ENCODE measurements at regions not wholly inside any gene's neighbourhood (a gene's known extent, or its start where the extent isn't known, plus 50 kb on each side); places are given as distances from the start of the nearest gene placed in this dataset.
A peak's percentile ranks its signal among the peaks of the same experiment; 100 is the strongest.

- WGBS: 57% methylated on average over 2 of the region's 3 CpGs
- peak; percentile 36 for DNase-seq
- no peaks in the 10 kb centered on the region for H3K4me1 ChIP-seq (ENCODE audit: control insufficient read depth, insufficient read depth, low read depth, low read length)
- H3K9me3 ChIP-seq (ENCODE audit: control insufficient read depth, low read length): peaks cover 13% of the 10 kb centered on the region
- H3K18ac ChIP-seq (ENCODE audit: low read depth in 1 of 2, low read length in 2 of 2): no peak overlapping the region
- no peak overlapping the region for H3K23ac ChIP-seq (ENCODE audit: low read length in 2 of 2)
- H3K4me2 ChIP-seq (ENCODE audit: low read length, poor library complexity, severe bottlenecking): no peak overlapping the region
- H2BK12ac ChIP-seq (ENCODE audit: low read length in 2 of 2): no peak overlapping the region
- H3K14ac ChIP-seq (ENCODE audit: low read length in 2 of 2): no peak overlapping the region
- H3K4me3 ChIP-seq (ENCODE audit: insufficient read depth in 1 of 2, low read depth in 1 of 2, low read length in 2 of 2): no peak overlapping the region
- no peak overlapping the region for H4K8ac ChIP-seq (ENCODE audit: low read length)
- no peak overlapping the region for H2AFZ ChIP-seq (ENCODE audit: low read depth, low read length)
- H3K27me3 ChIP-seq (ENCODE audit: control insufficient read depth in 1 of 2, insufficient read depth in 1 of 2, low read length in 2 of 2): no peaks in the 10 kb centered on the region
- no peak overlapping the region for H3K27ac ChIP-seq (ENCODE audit: low read length, poor library complexity, severe bottlenecking)
- no peak overlapping the region for H2AK5ac ChIP-seq (ENCODE audit: low read length, severe bottlenecking)
- H3K4ac ChIP-seq (ENCODE audit: low read depth in 1 of 2, low read length in 2 of 2): no peak overlapping the region
- H2BK15ac ChIP-seq (ENCODE audit: low read depth, poor library complexity, severe bottlenecking): no peak overlapping the region
- H2BK5ac ChIP-seq (ENCODE audit: low read depth, low read length, poor library complexity, severe bottlenecking): no peak overlapping the region
- no peak overlapping the region for H3K9ac ChIP-seq (ENCODE audit: low read length)
- H4K91ac ChIP-seq (ENCODE audit: low read length): no peak overlapping the region
- no peak overlapping the region for H2BK120ac ChIP-seq (ENCODE audit: low read depth, low read length)
- H3K79me1 ChIP-seq (replicated peaks; ENCODE audit: low read length, poor library complexity, severe bottlenecking): no peaks in the 10 kb centered on the region
- H3K36me3 ChIP-seq (ENCODE audit: control insufficient read depth in 1 of 2, insufficient read depth in 2 of 2, low read depth in 1 of 2, low read length in 2 of 2): no peaks in the 10 kb centered on the region
These were observed 777.6 kb downstream of the PLOD2 start for GRCh38 chr3:145383416-145383815.

- WGBS: 50% methylated on average over 2 of the region's 2 CpGs
- no peak overlapping the region for H4K91ac ChIP-seq (ENCODE audit: low read length)
- no peaks in the 10 kb centered on the region for H3K79me1 ChIP-seq (replicated peaks; ENCODE audit: low read length, poor library complexity, severe bottlenecking)
- no peaks in the 10 kb centered on the region for H3K4me1 ChIP-seq (ENCODE audit: control insufficient read depth, insufficient read depth, low read depth, low read length)
- H3K23ac ChIP-seq (ENCODE audit: low read length in 2 of 2): no peak overlapping the region
- H3K9ac ChIP-seq (ENCODE audit: low read length): no peak overlapping the region
- H4K8ac ChIP-seq (ENCODE audit: low read length): no peak overlapping the region
- H3K18ac ChIP-seq (ENCODE audit: low read depth in 1 of 2, low read length in 2 of 2): no peak overlapping the region
- no peak overlapping the region for H3K27ac ChIP-seq (ENCODE audit: low read length, poor library complexity, severe bottlenecking)
- no peak overlapping the region for H2AK5ac ChIP-seq (ENCODE audit: low read length, severe bottlenecking)
- no peak overlapping the region for H2BK120ac ChIP-seq (ENCODE audit: low read depth, low read length)
- H3K27me3 ChIP-seq (ENCODE audit: control insufficient read depth in 1 of 2, insufficient read depth in 1 of 2, low read length in 2 of 2): no peaks in the 10 kb centered on the region
- H3K4me3 ChIP-seq (ENCODE audit: insufficient read depth in 1 of 2, low read depth in 1 of 2, low read length in 2 of 2): no peak overlapping the region
- no peak overlapping the region for H3K4ac ChIP-seq (ENCODE audit: low read depth in 1 of 2, low read length in 2 of 2)
- no peak overlapping the region for H3K4me2 ChIP-seq (ENCODE audit: low read length, poor library complexity, severe bottlenecking)
- H3K36me3 ChIP-seq (ENCODE audit: control insufficient read depth in 1 of 2, insufficient read depth in 2 of 2, low read depth in 1 of 2, low read length in 2 of 2): no peaks in the 10 kb centered on the region
- no peak overlapping the region for H2BK12ac ChIP-seq (ENCODE audit: low read length in 2 of 2)
- peaks cover 17% of the 10 kb centered on the region for H3K9me3 ChIP-seq (ENCODE audit: control insufficient read depth, low read length)
- no peak overlapping the region for H2BK15ac ChIP-seq (ENCODE audit: low read depth, poor library complexity, severe bottlenecking)
- no peak for DNase-seq
- no peak overlapping the region for H2AFZ ChIP-seq (ENCODE audit: low read depth, low read length)
- H2BK5ac ChIP-seq (ENCODE audit: low read depth, low read length, poor library complexity, severe bottlenecking): no peak overlapping the region
- H3K14ac ChIP-seq (ENCODE audit: low read length in 2 of 2): no peak overlapping the region
These were observed 776.7 kb downstream of the PLOD2 start for GRCh38 chr3:145384307-145384706.

- H2BK5ac ChIP-seq (ENCODE audit: low read depth, low read length, poor library complexity, severe bottlenecking): no peak overlapping the region
- H3K4me1 ChIP-seq (ENCODE audit: control insufficient read depth, insufficient read depth, low read depth, low read length): no peaks in the 10 kb centered on the region
- H3K79me1 ChIP-seq (replicated peaks; ENCODE audit: low read length, poor library complexity, severe bottlenecking): no peaks in the 10 kb centered on the region
- no peak overlapping the region for H2BK120ac ChIP-seq (ENCODE audit: low read depth, low read length)
- peaks cover 17% of the 10 kb centered on the region for H3K9me3 ChIP-seq (ENCODE audit: control insufficient read depth, low read length)
- H4K8ac ChIP-seq (ENCODE audit: low read length): no peak overlapping the region
- H3K4ac ChIP-seq (ENCODE audit: low read depth in 1 of 2, low read length in 2 of 2): no peak overlapping the region
- no peaks in the 10 kb centered on the region for H3K27me3 ChIP-seq (ENCODE audit: control insufficient read depth in 1 of 2, insufficient read depth in 1 of 2, low read length in 2 of 2)
- H3K14ac ChIP-seq (ENCODE audit: low read length in 2 of 2): no peak overlapping the region
- no peak overlapping the region for H3K4me3 ChIP-seq (ENCODE audit: insufficient read depth in 1 of 2, low read depth in 1 of 2, low read length in 2 of 2)
- no peak overlapping the region for H3K23ac ChIP-seq (ENCODE audit: low read length in 2 of 2)
- H3K18ac ChIP-seq (ENCODE audit: low read depth in 1 of 2, low read length in 2 of 2): no peak overlapping the region
- no peak overlapping the region for H2AFZ ChIP-seq (ENCODE audit: low read depth, low read length)
- H3K27ac ChIP-seq (ENCODE audit: low read length, poor library complexity, severe bottlenecking): no peak overlapping the region
- H3K36me3 ChIP-seq (ENCODE audit: control insufficient read depth in 1 of 2, insufficient read depth in 2 of 2, low read depth in 1 of 2, low read length in 2 of 2): no peaks in the 10 kb centered on the region
- no peak overlapping the region for H2AK5ac ChIP-seq (ENCODE audit: low read length, severe bottlenecking)
- H2BK12ac ChIP-seq (ENCODE audit: low read length in 2 of 2): no peak overlapping the region
- H2BK15ac ChIP-seq (ENCODE audit: low read depth, poor library complexity, severe bottlenecking): no peak overlapping the region
- H3K9ac ChIP-seq (ENCODE audit: low read length): no peak overlapping the region
- no peak overlapping the region for H3K4me2 ChIP-seq (ENCODE audit: low read length, poor library complexity, severe bottlenecking)
- H4K91ac ChIP-seq (ENCODE audit: low read length): no peak overlapping the region
- no peak for DNase-seq
These were observed 773.8 kb downstream of the PLOD2 start for GRCh38 chr3:145387211-145387610.

GRCh38 chr3:145395421-145395820, 765.6 kb downstream of the PLOD2 start:
- no peak overlapping the region for H3K9ac ChIP-seq (ENCODE audit: low read length)
- 82% methylated on average over 8 of the region's 8 CpGs for WGBS
- no peak overlapping the region for H3K14ac ChIP-seq (ENCODE audit: low read length in 2 of 2)
- no peaks in the 10 kb centered on the region for H3K4me1 ChIP-seq (ENCODE audit: control insufficient read depth, insufficient read depth, low read depth, low read length)
- no peak overlapping the region for H3K27ac ChIP-seq (ENCODE audit: low read length, poor library complexity, severe bottlenecking)
- H2BK120ac ChIP-seq (ENCODE audit: low read depth, low read length): no peak overlapping the region
- no peaks in the 10 kb centered on the region for H3K36me3 ChIP-seq (ENCODE audit: control insufficient read depth in 1 of 2, insufficient read depth in 2 of 2, low read depth in 1 of 2, low read length in 2 of 2)
- H2BK5ac ChIP-seq (ENCODE audit: low read depth, low read length, poor library complexity, severe bottlenecking): no peak overlapping the region
- peak overlapping the region; percentile 63 for H4K8ac ChIP-seq (ENCODE audit: low read length)
- no peaks in the 10 kb centered on the region for H3K79me1 ChIP-seq (replicated peaks; ENCODE audit: low read length, poor library complexity, severe bottlenecking)
- no peak for DNase-seq
- no peak overlapping the region for H3K4ac ChIP-seq (ENCODE audit: low read depth in 1 of 2, low read length in 2 of 2)
- H2AFZ ChIP-seq (ENCODE audit: low read depth, low read length): no peak overlapping the region
- no peak overlapping the region for H2BK15ac ChIP-seq (ENCODE audit: low read depth, poor library complexity, severe bottlenecking)
- no peaks in the 10 kb centered on the region for H3K27me3 ChIP-seq (ENCODE audit: control insufficient read depth in 1 of 2, insufficient read depth in 1 of 2, low read length in 2 of 2)
- H4K91ac ChIP-seq (ENCODE audit: low read length): no peak overlapping the region
- H2BK12ac ChIP-seq (ENCODE audit: low read length in 2 of 2): no peak overlapping the region
- no peaks in the 10 kb centered on the region for H3K9me3 ChIP-seq (ENCODE audit: control insufficient read depth, low read length)
- H3K18ac ChIP-seq (ENCODE audit: low read depth in 1 of 2, low read length in 2 of 2): peak overlapping the region in 1 of 2 experiments; percentile 30
- H3K23ac ChIP-seq (ENCODE audit: low read length in 2 of 2): no peak overlapping the region
- no peak overlapping the region for H3K4me2 ChIP-seq (ENCODE audit: low read length, poor library complexity, severe bottlenecking)
- no peak overlapping the region for H3K4me3 ChIP-seq (ENCODE audit: insufficient read depth in 1 of 2, low read depth in 1 of 2, low read length in 2 of 2)
- H2AK5ac ChIP-seq (ENCODE audit: low read length, severe bottlenecking): no peak overlapping the region
